ENCODE measurements at regions not wholly inside any gene's neighbourhood (a gene's known extent, or its start where the extent isn't known, plus 50 kb on each side); places are given as distances from the start of the nearest gene placed in this dataset.

- TF ChIP-seq RAD21 (IDR thresholded peaks at IDR 0.05 in 1 of 2, conservative IDR thresholded peaks at IDR 0.05 in 1 of 2; ENCODE audit: low read depth in 2 of 2, low read length in 2 of 2): no peak
- TF ChIP-seq CTCF (IDR thresholded peaks at IDR 0.05; ENCODE audit: control extremely low read depth in 1 of 3, insufficient read depth in 1 of 3, low read depth in 1 of 3, low read length in 3 of 3): no peak
- no peak for TF ChIP-seq FOSL1 (IDR thresholded peaks at IDR 0.05; ENCODE audit: insufficient read depth, low read depth, low read length)
- TF ChIP-seq KDM1A (IDR thresholded peaks at IDR 0.05; ENCODE audit: borderline replicate concordance, low read length): no peak
- TF ChIP-seq POLR2A (IDR thresholded peaks at IDR 0.05; ENCODE audit: control extremely low read depth in 1 of 2, low read depth in 2 of 2, low read length in 2 of 2): no peak
- TF ChIP-seq RXRA (IDR thresholded peaks at IDR 0.05; ENCODE audit: insufficient read depth, low read depth, low read length): no peak
- TF ChIP-seq CEBPB (IDR thresholded peaks at IDR 0.05; ENCODE audit: low read depth, low read length): no peak
- TF ChIP-seq SRF (IDR thresholded peaks at IDR 0.05; ENCODE audit: low read depth, low read length): no peak
- no peak for TF ChIP-seq CBX5 (IDR thresholded peaks at IDR 0.05; ENCODE audit: low read depth, low read length)
- TF ChIP-seq POLR2AphosphoS5 (IDR thresholded peaks at IDR 0.05; ENCODE audit: low read depth, low read length): no peak
- TF ChIP-seq RBBP5 (IDR thresholded peaks at IDR 0.05; ENCODE audit: borderline replicate concordance, low read depth, low read length): no peak
- TF ChIP-seq EP300 (IDR thresholded peaks at IDR 0.05; ENCODE audit: borderline replicate concordance in 1 of 2, low read depth in 2 of 2, low read length in 2 of 2): no peak
These were observed 120.7 kb upstream of the CSF3R start for GRCh38 chr1:36603461-36603860.

Measured in H1 (cell line).